HL-60 (cell line): ENCODE measurements at regions not wholly inside any gene's neighbourhood (a gene's known extent, or its start where the extent isn't known, plus 50 kb on each side); places are given as distances from the start of the nearest gene placed in this dataset.

Source experiments
- DNase-seq, 2 experiments: peaks; one replicate each; pipeline ENCODE4 v3.0.0-alpha.2; 2010 to 2020; ENCODE audit warnings: low read depth in 1 of 2, low spot score in 1 of 2
- H3K27ac ChIP-seq: fragments of 250-450 bp; sonication (Bioruptor Pico); replicated peaks from 2 replicates; pipeline ENCODE4 v1.5.1; 2020; ENCODE audit warnings: mild to moderate bottlenecking, moderate library complexity
- H3K27me3 ChIP-seq: fragments of 250-450 bp; sonication (Bioruptor Pico); 2 replicates; pipeline ENCODE4 v1.5.1; 2021; ENCODE audit warnings: mild to moderate bottlenecking, moderate library complexity; ENCODE audit not compliant: insufficient read depth, poor library complexity, severe bottlenecking
- H3K4me3 ChIP-seq: replicated peaks from 2 replicates; pipeline ENCODE4 v1.5.1; 2011; ENCODE audit warnings: mild to moderate bottlenecking, control low read depth, low read length; ENCODE audit not compliant: insufficient read depth
- GABPA ChIP-seq: IDR thresholded peaks from 2 replicates; pipeline ENCODE4 v1.6.1; 2012; ENCODE audit warnings: low read depth
- POLR2AphosphoS5 ChIP-seq: IDR thresholded peaks from 2 replicates; pipeline ENCODE4 v1.6.1; 2012; ENCODE audit warnings: low read depth
- REST ChIP-seq: IDR thresholded peaks from 2 replicates; pipeline ENCODE4 v1.6.1; 2012; ENCODE audit warnings: low read depth; ENCODE audit not compliant: insufficient replicate concordance
- SPI1 ChIP-seq: IDR thresholded peaks from 2 replicates; pipeline ENCODE4 v1.6.1; 2012; ENCODE audit warnings: low read depth, mild to moderate bottlenecking, borderline replicate concordance
- TF ChIP-seq, protein P1 (sequence below): IDR thresholded peaks from one replicate; pipeline ENCODE4 v1.5.1; 2011; ENCODE audit warnings: low read length, control low read depth, inconsistent platforms; ENCODE audit not compliant: insufficient read depth

- H3K4me3 ChIP-seq = no peak overlapping the region
Measured at GRCh38 chr12:86600664-86601231, 344.6 kb upstream of the MGAT4C start.

GRCh38 chr12:86597431-86597830 is 341.2 kb upstream of the MGAT4C start:
- H3K27ac ChIP-seq = no peak overlapping the region
- no peak overlapping the region for H3K4me3 ChIP-seq
- no peak for DNase-seq
- TF ChIP-seq, protein P1, sequence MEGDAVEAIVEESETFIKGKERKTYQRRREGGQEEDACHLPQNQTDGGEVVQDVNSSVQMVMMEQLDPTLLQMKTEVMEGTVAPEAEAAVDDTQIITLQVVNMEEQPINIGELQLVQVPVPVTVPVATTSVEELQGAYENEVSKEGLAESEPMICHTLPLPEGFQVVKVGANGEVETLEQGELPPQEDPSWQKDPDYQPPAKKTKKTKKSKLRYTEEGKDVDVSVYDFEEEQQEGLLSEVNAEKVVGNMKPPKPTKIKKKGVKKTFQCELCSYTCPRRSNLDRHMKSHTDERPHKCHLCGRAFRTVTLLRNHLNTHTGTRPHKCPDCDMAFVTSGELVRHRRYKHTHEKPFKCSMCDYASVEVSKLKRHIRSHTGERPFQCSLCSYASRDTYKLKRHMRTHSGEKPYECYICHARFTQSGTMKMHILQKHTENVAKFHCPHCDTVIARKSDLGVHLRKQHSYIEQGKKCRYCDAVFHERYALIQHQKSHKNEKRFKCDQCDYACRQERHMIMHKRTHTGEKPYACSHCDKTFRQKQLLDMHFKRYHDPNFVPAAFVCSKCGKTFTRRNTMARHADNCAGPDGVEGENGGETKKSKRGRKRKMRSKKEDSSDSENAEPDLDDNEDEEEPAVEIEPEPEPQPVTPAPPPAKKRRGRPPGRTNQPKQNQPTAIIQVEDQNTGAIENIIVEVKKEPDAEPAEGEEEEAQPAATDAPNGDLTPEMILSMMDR = no peak
- TF ChIP-seq GABPA (no peak), POLR2AphosphoS5 (no peak), REST (no peak), SPI1 (no peak)
- H3K27me3 ChIP-seq = no peaks in the 10 kb centered on the region

More at GRCh38 chr12:86600664-86601231, 344.6 kb upstream of the MGAT4C start:
- Histone ChIP-seq H3K27me3 (no peaks in the 10 kb centered on the region), H3K27ac (no peak overlapping the region)
- DNase-seq = no peak
- TF ChIP-seq REST = no peak

GRCh38 chr12:86590296-86590695 is 334.1 kb upstream of the MGAT4C start:
- TF ChIP-seq, protein P1 = no peak
- no peak for TF ChIP-seq REST
- TF ChIP-seq SPI1 = no peak
- no peak for TF ChIP-seq POLR2AphosphoS5
- no peak for TF ChIP-seq GABPA
- Histone ChIP-seq H3K27ac (no peak overlapping the region), H3K27me3 (no peaks in the 10 kb centered on the region), H3K4me3 (no peak overlapping the region)
- no peak for DNase-seq

- no peak for DNase-seq
- Histone ChIP-seq H3K27ac (no peak overlapping the region), H3K27me3 (no peaks in the 10 kb centered on the region), H3K4me3 (no peak overlapping the region)
- TF ChIP-seq REST = no peak
- TF ChIP-seq, protein P1 = no peak
- TF ChIP-seq SPI1 = no peak
- no peak for TF ChIP-seq GABPA
- TF ChIP-seq POLR2AphosphoS5 = no peak
Measured at GRCh38 chr12:86574143-86574542, 318.0 kb upstream of the MGAT4C start.
